ENCODE measurements at regions not wholly inside any gene's neighbourhood (a gene's known extent, or its start where the extent isn't known, plus 50 kb on each side); places are given as distances from the start of the nearest gene placed in this dataset.

DNA sequence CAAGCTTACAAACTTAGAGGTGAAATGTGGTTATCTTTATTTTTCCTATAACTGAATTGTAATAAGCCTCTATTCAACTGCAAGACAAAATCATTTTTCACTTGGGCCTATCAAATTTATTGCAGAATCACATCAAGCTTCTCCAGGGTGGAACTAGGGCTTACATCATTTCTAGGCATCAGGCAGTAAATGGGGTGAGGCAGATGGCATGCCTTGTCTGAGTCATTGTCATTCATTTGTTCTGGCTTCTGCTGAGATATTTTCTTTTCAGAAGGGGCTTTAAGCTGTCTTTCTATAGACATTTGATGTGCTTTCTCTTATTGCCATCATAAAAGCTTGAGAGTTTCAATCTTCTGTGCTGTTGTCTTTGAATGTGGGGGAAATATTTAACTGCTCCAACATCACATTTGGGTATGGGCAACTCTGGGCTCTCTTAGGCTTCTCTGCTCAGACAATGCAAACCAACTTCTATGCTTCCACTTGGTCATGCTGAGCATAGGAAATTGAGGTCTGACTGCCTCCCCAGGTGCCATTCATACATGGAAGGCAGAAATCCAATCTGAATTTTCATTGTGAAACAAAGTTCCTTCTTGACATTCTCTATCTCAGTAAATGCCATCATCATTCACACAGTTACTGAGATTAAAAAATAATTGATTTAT lies 225.8 kb upstream of the GIMD1 start:
- no peak for DNase-seq (ENCODE audit: low spot score in 2 of 2, unreplicated experiment in 2 of 2)
- H3K27ac Mint-ChIP-seq, result no peak overlapping the region
- no peaks in the 10 kb centered on the region for H3K4me1 Mint-ChIP-seq
- H3K36me3 Mint-ChIP-seq, result no peaks in the 10 kb centered on the region
- no peak overlapping the region for H3K4me3 Mint-ChIP-seq
- H3K27me3 Mint-ChIP-seq (ENCODE audit: low read depth), result no peaks in the 10 kb centered on the region
- TF ChIP-seq, protein P1, sequence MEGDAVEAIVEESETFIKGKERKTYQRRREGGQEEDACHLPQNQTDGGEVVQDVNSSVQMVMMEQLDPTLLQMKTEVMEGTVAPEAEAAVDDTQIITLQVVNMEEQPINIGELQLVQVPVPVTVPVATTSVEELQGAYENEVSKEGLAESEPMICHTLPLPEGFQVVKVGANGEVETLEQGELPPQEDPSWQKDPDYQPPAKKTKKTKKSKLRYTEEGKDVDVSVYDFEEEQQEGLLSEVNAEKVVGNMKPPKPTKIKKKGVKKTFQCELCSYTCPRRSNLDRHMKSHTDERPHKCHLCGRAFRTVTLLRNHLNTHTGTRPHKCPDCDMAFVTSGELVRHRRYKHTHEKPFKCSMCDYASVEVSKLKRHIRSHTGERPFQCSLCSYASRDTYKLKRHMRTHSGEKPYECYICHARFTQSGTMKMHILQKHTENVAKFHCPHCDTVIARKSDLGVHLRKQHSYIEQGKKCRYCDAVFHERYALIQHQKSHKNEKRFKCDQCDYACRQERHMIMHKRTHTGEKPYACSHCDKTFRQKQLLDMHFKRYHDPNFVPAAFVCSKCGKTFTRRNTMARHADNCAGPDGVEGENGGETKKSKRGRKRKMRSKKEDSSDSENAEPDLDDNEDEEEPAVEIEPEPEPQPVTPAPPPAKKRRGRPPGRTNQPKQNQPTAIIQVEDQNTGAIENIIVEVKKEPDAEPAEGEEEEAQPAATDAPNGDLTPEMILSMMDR (IDR thresholded peaks at IDR 0.05; ENCODE audit: unreplicated experiment), result no peak
- no peaks in the 10 kb centered on the region for H3K9me3 Mint-ChIP-seq

DNA sequence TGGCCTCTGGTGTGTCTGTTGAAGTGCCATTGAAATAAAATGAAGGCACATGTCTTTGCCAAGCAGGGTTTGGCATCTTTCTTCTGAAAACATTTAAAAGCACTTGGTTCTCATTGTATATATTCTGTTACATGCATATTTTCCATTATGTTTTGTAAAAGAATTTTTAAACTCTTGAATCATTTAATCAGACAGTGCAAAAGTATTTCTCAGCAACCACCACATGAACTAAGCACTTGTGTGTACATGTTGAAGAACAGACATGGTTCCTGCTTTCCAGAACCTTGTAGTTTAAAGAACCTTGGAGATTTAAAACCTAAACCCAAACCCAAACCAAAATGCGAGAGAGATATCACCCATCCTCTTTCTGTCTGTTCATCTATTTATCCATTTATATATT lies 220.3 kb upstream of the GIMD1 start:
- Mint-ChIP-seq H3K9me3 (no peaks in the 10 kb centered on the region), H3K27ac (no peak overlapping the region), H3K4me3 (no peak overlapping the region), H3K36me3 (no peaks in the 10 kb centered on the region), H3K27me3 (ENCODE audit: low read depth) (no peaks in the 10 kb centered on the region), H3K4me1 (peaks cover 5% of the 10 kb centered on the region)
- no peak for DNase-seq (ENCODE audit: low spot score in 2 of 2, unreplicated experiment in 2 of 2)
- TF ChIP-seq, protein P1 (IDR thresholded peaks at IDR 0.05; ENCODE audit: unreplicated experiment), result no peak

GRCh38 chr4:106587558-106587957 lies 219.0 kb upstream of the GIMD1 start:
- Mint-ChIP-seq H3K4me1 (peaks cover 16% of the 10 kb centered on the region), H3K4me3 (no peak overlapping the region), H3K27me3 (ENCODE audit: low read depth) (no peaks in the 10 kb centered on the region)

GRCh38 chr4:106585915-106586349 lies 217.4 kb upstream of the GIMD1 start:
- no peak overlapping the region for H3K4me3 Mint-ChIP-seq
- H3K27ac Mint-ChIP-seq, result no peak overlapping the region
- H3K27me3 Mint-ChIP-seq (ENCODE audit: low read depth), result no peaks in the 10 kb centered on the region
- DNase-seq (ENCODE audit: low spot score in 2 of 2, unreplicated experiment in 2 of 2), result no peak
- H3K9me3 Mint-ChIP-seq, result no peaks in the 10 kb centered on the region
- H3K36me3 Mint-ChIP-seq, result no peaks in the 10 kb centered on the region
- TF ChIP-seq, protein P1 (IDR thresholded peaks at IDR 0.05; ENCODE audit: unreplicated experiment), result no peak
- peaks cover 16% of the 10 kb centered on the region for H3K4me1 Mint-ChIP-seq

More at GRCh38 chr4:106587558-106587957, 219.0 kb upstream of the GIMD1 start:
- no peak for DNase-seq (ENCODE audit: low spot score in 2 of 2, unreplicated experiment in 2 of 2)
- TF ChIP-seq, protein P1 (IDR thresholded peaks at IDR 0.05; ENCODE audit: unreplicated experiment), result no peak
- Mint-ChIP-seq H3K9me3 (no peaks in the 10 kb centered on the region), H3K27ac (no peak overlapping the region), H3K36me3 (no peaks in the 10 kb centered on the region)

DNA sequence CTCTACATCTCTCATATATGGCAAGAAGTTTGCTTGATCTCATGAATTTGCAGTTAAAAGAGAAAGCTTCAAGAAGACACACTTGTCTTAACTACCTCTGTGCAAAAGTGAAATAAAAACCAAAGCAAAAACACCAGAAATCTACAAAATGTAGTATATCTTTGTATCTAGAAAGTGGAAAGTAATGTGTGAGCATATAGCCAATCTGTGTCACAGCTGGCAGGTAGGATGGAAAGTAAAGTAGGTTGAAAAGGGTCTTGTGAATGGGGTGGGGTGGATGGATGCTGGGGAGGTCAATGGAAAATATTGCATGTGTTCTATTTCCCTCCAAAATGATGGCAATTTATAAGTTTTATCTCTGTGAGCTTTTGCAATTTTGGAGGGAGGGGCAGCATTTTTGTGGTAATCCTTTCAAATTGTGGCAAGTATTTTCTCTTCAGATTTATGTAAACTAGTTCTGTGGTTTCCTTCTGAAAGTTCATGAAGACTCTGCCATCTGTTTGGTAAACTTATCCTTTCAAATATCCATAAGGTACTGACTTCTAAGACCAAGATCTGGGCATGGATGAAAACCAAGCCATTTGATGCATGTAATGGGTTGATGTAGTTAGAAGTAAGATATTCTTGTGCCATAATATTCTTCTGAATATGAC lies 215.9 kb upstream of the GIMD1 start:
- Mint-ChIP-seq H3K4me1 (peaks cover 16% of the 10 kb centered on the region), H3K36me3 (no peaks in the 10 kb centered on the region), H3K27me3 (ENCODE audit: low read depth) (no peaks in the 10 kb centered on the region), H3K9me3 (no peaks in the 10 kb centered on the region), H3K4me3 (no peak overlapping the region), H3K27ac (no peak overlapping the region)
- DNase-seq (ENCODE audit: low spot score in 2 of 2, unreplicated experiment in 2 of 2), result no peak
- TF ChIP-seq, protein P1 (IDR thresholded peaks at IDR 0.05; ENCODE audit: unreplicated experiment), result no peak
